NCI-H2227 (cell line): ENCODE measurements at regions not wholly inside any gene's neighbourhood (a gene's known extent, or its start where the extent isn't known, plus 50 kb on each side); places are given as distances from the start of the nearest gene placed in this dataset.

ENCODE experiments used
- DNase-seq: peaks from one replicate; lab custom pipeline; 2025; ENCODE audit not compliant: unreplicated experiment; lab: John Stamatoyannopoulos, UW

- DNase-seq: no peak
These were observed 56.5 kb downstream of the IRX6 start for GRCh38 chr16:55380485-55380884.

GRCh38 chr16:55384288-55385247 lies 60.6 kb downstream of the IRX6 start:
- DNase-seq: no peak

- DNase-seq: no peak
These were observed 61.4 kb downstream of the IRX6 start for GRCh38 chr16:55385359-55385758.

GRCh38 chr16:55386534-55387296 lies 62.7 kb downstream of the IRX6 start:
- no peak for DNase-seq

GRCh38 chr16:55388131-55388862 lies 64.3 kb downstream of the IRX6 start:
- DNase-seq: no peak

- no peak for DNase-seq
These were observed 65.5 kb downstream of the IRX6 start for GRCh38 chr16:55389426-55390073.

GRCh38 chr16:55390630-55391237 lies 66.7 kb downstream of the IRX6 start:
- DNase-seq: no peak

- DNase-seq: no peak
These were observed 67.9 kb downstream of the IRX6 start for GRCh38 chr16:55391760-55392375.

GRCh38 chr16:55392701-55393100 lies 68.7 kb downstream of the IRX6 start:
- no peak for DNase-seq

- no peak for DNase-seq
These were observed 70.0 kb downstream of the IRX6 start for GRCh38 chr16:55393991-55394390.

GRCh38 chr16:55398762-55399161 lies 74.8 kb downstream of the IRX6 start:
- DNase-seq: peak; percentile 3

- DNase-seq: no peak
These were observed 75.9 kb downstream of the IRX6 start for GRCh38 chr16:55399911-55400310.

- no peak for DNase-seq
These were observed 77.0 kb downstream of the IRX6 start for GRCh38 chr16:55401046-55401445.

GRCh38 chr16:55403464-55403863 lies 75.5 kb upstream of the MMP2 start:
- DNase-seq: no peak

GRCh38 chr16:55406651-55407050 lies 72.3 kb upstream of the MMP2 start:
- DNase-seq: no peak

- no peak for DNase-seq
These were observed 70.3 kb upstream of the MMP2 start for GRCh38 chr16:55408661-55409060.

GRCh38 chr16:55411231-55411630 lies 67.8 kb upstream of the MMP2 start:
- DNase-seq: no peak

GRCh38 chr16:55418586-55418985 lies 60.4 kb upstream of the MMP2 start:
- no peak for DNase-seq

- peak; percentile 55 for DNase-seq
These were observed 57.8 kb upstream of the MMP2 start for GRCh38 chr16:55421226-55421625.

- DNase-seq: peak; percentile 60
These were observed 52.0 kb upstream of the MMP2 start for GRCh38 chr16:55426865-55427484.
